ENCODE measurements at regions not wholly inside any gene's neighbourhood (a gene's known extent, or its start where the extent isn't known, plus 50 kb on each side); places are given as distances from the start of the nearest gene placed in this dataset.

GRCh38 chr7:25360451-25360850 lies 132.2 kb upstream of the NPVF start:
- DNase-seq (ENCODE audit: low spot score) = no peak

GRCh38 chr7:25361387-25361786 lies 133.1 kb upstream of the NPVF start:
- no peak for DNase-seq (ENCODE audit: low spot score)

GRCh38 chr7:25361863-25362262 lies 133.6 kb upstream of the NPVF start:
- no peak for DNase-seq (ENCODE audit: low spot score)

- DNase-seq (ENCODE audit: low spot score) = no peak
Measured at GRCh38 chr7:25368599-25369201, 140.4 kb upstream of the NPVF start.

GRCh38 chr7:25369786-25370185 lies 141.5 kb upstream of the NPVF start:
- DNase-seq (ENCODE audit: low spot score) = no peak

GRCh38 chr7:25371972-25372371 lies 143.7 kb upstream of the NPVF start:
- no peak for DNase-seq (ENCODE audit: low spot score)

GRCh38 chr7:25375805-25376600 lies 147.7 kb upstream of the NPVF start:
- DNase-seq (ENCODE audit: low spot score) = peak; percentile 37

GRCh38 chr7:25379351-25380300 lies 151.3 kb upstream of the NPVF start:
- no peak for DNase-seq (ENCODE audit: low spot score)

- no peak for DNase-seq (ENCODE audit: low spot score)
Measured at GRCh38 chr7:25381818-25382589, 153.7 kb upstream of the NPVF start.

GRCh38 chr7:25382869-25383268 lies 154.6 kb upstream of the NPVF start:
- DNase-seq (ENCODE audit: low spot score) = no peak

GRCh38 chr7:25383402-25383801 lies 155.1 kb upstream of the NPVF start:
- DNase-seq (ENCODE audit: low spot score) = no peak

- no peak for DNase-seq (ENCODE audit: low spot score)
Measured at GRCh38 chr7:25384788-25385505, 156.7 kb upstream of the NPVF start.

- DNase-seq (ENCODE audit: low spot score) = no peak
Measured at GRCh38 chr7:25385506-25386136, 157.3 kb upstream of the NPVF start.

- DNase-seq (ENCODE audit: low spot score) = peak; percentile 40
Measured at GRCh38 chr7:25386311-25386744, 158.0 kb upstream of the NPVF start.

GRCh38 chr7:25388681-25389080 lies 160.4 kb upstream of the NPVF start:
- no peak for DNase-seq (ENCODE audit: low spot score)

GRCh38 chr7:25389489-25390106 lies 161.3 kb upstream of the NPVF start:
- DNase-seq (ENCODE audit: low spot score) = peak; percentile 75

GRCh38 chr7:25391295-25391861 lies 163.1 kb upstream of the NPVF start:
- peak; percentile 54 for DNase-seq (ENCODE audit: low spot score)

GRCh38 chr7:25391961-25392587 lies 163.8 kb upstream of the NPVF start:
- DNase-seq (ENCODE audit: low spot score) = no peak

Measured in pons (tissue), 1 donor.